Skeletal muscle tissue (tissue), 3 donors: ENCODE measurements at regions not wholly inside any gene's neighbourhood (a gene's known extent, or its start where the extent isn't known, plus 50 kb on each side); places are given as distances from the start of the nearest gene placed in this dataset.

Experiments
- H3K27ac ChIP-seq: one replicate; pipeline ENCODE4 v1.7.0; 2013; ENCODE audit warnings: mild to moderate bottlenecking, low read depth, low read length, inconsistent platforms
- H3K27me3 ChIP-seq, 3 donors: one replicate each; pipeline ENCODE4 v1.7.0; 2013; ENCODE audit warnings: low read length in 3 of 3; ENCODE audit not compliant: control insufficient read depth in 3 of 3, insufficient read depth in 3 of 3
- H3K36me3 ChIP-seq, 3 donors: one replicate each; pipeline ENCODE4 v1.7.0; 2013; ENCODE audit warnings: low read length in 3 of 3; ENCODE audit not compliant: control insufficient read depth in 3 of 3, insufficient read depth in 3 of 3
- H3K4me1 ChIP-seq, 3 donors: one replicate each; pipeline ENCODE4 v1.7.0; 2013; ENCODE audit warnings: low read length in 3 of 3, mild to moderate bottlenecking in 3 of 3; ENCODE audit not compliant: control insufficient read depth in 3 of 3, insufficient read depth in 3 of 3
- H3K4me3 ChIP-seq, 3 donors: one replicate each; pipeline ENCODE4 v1.7.0; 2013; ENCODE audit warnings: low read length in 3 of 3
- H3K9ac ChIP-seq, 3 donors: one replicate each; pipeline ENCODE4 v1.7.0; 2013; ENCODE audit warnings: low read length in 3 of 3, mild to moderate bottlenecking in 3 of 3, moderate library complexity in 2 of 3, low read depth in 1 of 3
- H3K9me3 ChIP-seq, 3 donors: one replicate each; pipeline ENCODE4 v1.7.0; 2013; ENCODE audit warnings: low read length in 3 of 3; ENCODE audit not compliant: control insufficient read depth in 3 of 3
- donor health status: Osteomylitis.

GRCh38 chr13:80256352-80256932, 84.5 kb downstream of the SPRY2 start:
- Histone ChIP-seq H3K27me3 (no peaks in the 10 kb centered on the region), H3K9ac (no peak overlapping the region), H3K36me3 (no peaks in the 10 kb centered on the region), H3K4me1 (no peaks in the 10 kb centered on the region), H3K27ac (no peak overlapping the region), H3K4me3 (no peak overlapping the region), H3K9me3 (no peaks in the 10 kb centered on the region)

GRCh38 chr13:80255946-80256345, 85.0 kb downstream of the SPRY2 start:
- no peaks in the 10 kb centered on the region for H3K36me3 ChIP-seq
- no peaks in the 10 kb centered on the region for H3K27me3 ChIP-seq
- no peak overlapping the region for H3K4me3 ChIP-seq
- no peaks in the 10 kb centered on the region for H3K9me3 ChIP-seq
- H3K9ac ChIP-seq: no peak overlapping the region
- no peak overlapping the region for H3K27ac ChIP-seq
- no peaks in the 10 kb centered on the region for H3K4me1 ChIP-seq

- H3K4me1 ChIP-seq: no peaks in the 10 kb centered on the region
Observed at GRCh38 chr13:80251403-80251802, 89.5 kb downstream of the SPRY2 start.

GRCh38 chr13:80250213-80250810, 90.6 kb downstream of the SPRY2 start:
- Histone ChIP-seq H3K27ac (no peak overlapping the region), H3K4me3 (peak overlapping the region in 1 of 3 donors; percentile 55)

More at GRCh38 chr13:80251403-80251802, 89.5 kb downstream of the SPRY2 start:
- H3K27me3 ChIP-seq: no peaks in the 10 kb centered on the region
- H3K9ac ChIP-seq: no peak overlapping the region
- no peak overlapping the region for H3K4me3 ChIP-seq
- H3K36me3 ChIP-seq: no peaks in the 10 kb centered on the region
- no peak overlapping the region for H3K27ac ChIP-seq
- no peaks in the 10 kb centered on the region for H3K9me3 ChIP-seq

GRCh38 chr13:80249516-80250212, 91.3 kb downstream of the SPRY2 start:
- no peaks in the 10 kb centered on the region for H3K36me3 ChIP-seq
- no peaks in the 10 kb centered on the region for H3K9me3 ChIP-seq
- no peak overlapping the region for H3K4me3 ChIP-seq
- H3K27me3 ChIP-seq: no peaks in the 10 kb centered on the region
- no peak overlapping the region for H3K27ac ChIP-seq
- H3K4me1 ChIP-seq: no peaks in the 10 kb centered on the region
- H3K9ac ChIP-seq: no peak overlapping the region

More at GRCh38 chr13:80250213-80250810, 90.6 kb downstream of the SPRY2 start:
- Histone ChIP-seq H3K4me1 (no peaks in the 10 kb centered on the region), H3K9me3 (no peaks in the 10 kb centered on the region), H3K36me3 (no peaks in the 10 kb centered on the region), H3K27me3 (no peaks in the 10 kb centered on the region), H3K9ac (no peak overlapping the region)

GRCh38 chr13:80245162-80245733, 95.7 kb downstream of the SPRY2 start:
- H3K4me3 ChIP-seq: no peak overlapping the region
- H3K4me1 ChIP-seq: no peaks in the 10 kb centered on the region
- H3K27me3 ChIP-seq: no peaks in the 10 kb centered on the region
- no peaks in the 10 kb centered on the region for H3K36me3 ChIP-seq
- no peak overlapping the region for H3K27ac ChIP-seq
- no peaks in the 10 kb centered on the region for H3K9me3 ChIP-seq
- H3K9ac ChIP-seq: no peak overlapping the region

- Histone ChIP-seq H3K4me3 (no peak overlapping the region), H3K9me3 (no peaks in the 10 kb centered on the region), H3K4me1 (no peaks in the 10 kb centered on the region), H3K9ac (no peak overlapping the region), H3K36me3 (no peaks in the 10 kb centered on the region), H3K27me3 (no peaks in the 10 kb centered on the region), H3K27ac (no peak overlapping the region)
Observed at GRCh38 chr13:80244574-80244973, 96.4 kb downstream of the SPRY2 start.

GRCh38 chr13:80242728-80243427, 98.0 kb downstream of the SPRY2 start:
- no peak overlapping the region for H3K27ac ChIP-seq
- no peak overlapping the region for H3K4me3 ChIP-seq
- H3K9me3 ChIP-seq: no peaks in the 10 kb centered on the region
- H3K27me3 ChIP-seq: no peaks in the 10 kb centered on the region
- no peak overlapping the region for H3K9ac ChIP-seq
- H3K4me1 ChIP-seq: no peaks in the 10 kb centered on the region
- H3K36me3 ChIP-seq: no peaks in the 10 kb centered on the region

GRCh38 chr13:80239571-80240255, 101.2 kb downstream of the SPRY2 start:
- H3K9ac ChIP-seq: peak overlapping the region in 1 of 3 donors; percentile 12
- no peaks in the 10 kb centered on the region for H3K36me3 ChIP-seq
- H3K27ac ChIP-seq: no peak overlapping the region
- no peak overlapping the region for H3K4me3 ChIP-seq
- no peaks in the 10 kb centered on the region for H3K27me3 ChIP-seq
- no peaks in the 10 kb centered on the region for H3K9me3 ChIP-seq
- no peaks in the 10 kb centered on the region for H3K4me1 ChIP-seq
